Stimulated activated CD4-positive, alpha-beta T cell treated with anti-CD3 and anti-CD28 coated beads, TNF-alpha, amount 100 ng/mL, for 24 hours (primary cell): ENCODE measurements at regions not wholly inside any gene's neighbourhood (a gene's known extent, or its start where the extent isn't known, plus 50 kb on each side); places are given as distances from the start of the nearest gene placed in this dataset.

Experiments
- DNase-seq, 3 experiments: peaks; one replicate each; pipeline ENCODE4 v3.0.0-alpha.2; 2020; ENCODE audit warnings: low read depth in 3 of 3

DNA sequence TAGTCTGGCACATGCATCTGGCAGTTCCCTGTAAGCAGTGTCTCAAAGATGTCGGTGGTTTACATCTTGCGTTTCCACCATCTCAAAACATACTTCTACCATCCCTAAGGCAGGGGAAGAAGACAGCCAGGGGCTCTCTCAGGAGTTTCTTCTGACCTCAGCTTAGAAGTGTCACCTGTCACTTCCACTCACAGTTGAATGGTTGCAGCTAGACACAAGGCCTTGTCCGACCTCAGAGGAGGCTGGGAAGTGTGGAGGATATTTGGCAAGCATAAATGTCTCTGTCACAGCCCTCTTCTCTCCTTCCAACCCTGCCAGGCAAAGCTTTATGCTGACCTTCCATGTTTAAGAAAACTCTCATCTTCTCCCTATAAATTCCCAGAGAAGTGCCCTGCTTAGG, 193.3 kb downstream of the HERPUD2 start:
- DNase-seq: no peak

- DNase-seq: no peak
Measured at GRCh38 chr7:35499226-35499625, 195.7 kb downstream of the HERPUD2 start.

GRCh38 chr7:35498416-35498815, 196.5 kb downstream of the HERPUD2 start:
- no peak for DNase-seq

- no peak for DNase-seq
Measured at GRCh38 chr7:35495844-35496243, 199.1 kb downstream of the HERPUD2 start.

DNA sequence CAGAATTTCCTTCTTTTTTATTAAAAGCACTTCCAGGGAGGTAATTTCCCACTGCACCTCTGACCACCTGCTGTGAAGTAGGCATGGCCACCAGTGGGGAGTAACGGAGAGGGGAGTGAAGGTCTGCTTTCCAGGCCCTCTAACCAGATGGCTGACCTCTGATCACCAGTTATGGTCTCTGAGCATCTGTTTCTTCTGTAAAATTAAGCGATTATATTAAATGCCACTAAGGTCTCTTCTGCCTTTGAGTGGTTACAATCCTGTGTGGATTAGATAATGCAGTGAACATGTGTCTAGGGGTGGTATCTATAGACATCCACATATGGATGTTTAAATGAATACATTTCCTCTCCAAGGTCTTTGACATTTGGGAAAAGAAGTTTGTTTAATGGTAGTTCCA, 199.6 kb downstream of the HERPUD2 start:
- no peak for DNase-seq

DNA sequence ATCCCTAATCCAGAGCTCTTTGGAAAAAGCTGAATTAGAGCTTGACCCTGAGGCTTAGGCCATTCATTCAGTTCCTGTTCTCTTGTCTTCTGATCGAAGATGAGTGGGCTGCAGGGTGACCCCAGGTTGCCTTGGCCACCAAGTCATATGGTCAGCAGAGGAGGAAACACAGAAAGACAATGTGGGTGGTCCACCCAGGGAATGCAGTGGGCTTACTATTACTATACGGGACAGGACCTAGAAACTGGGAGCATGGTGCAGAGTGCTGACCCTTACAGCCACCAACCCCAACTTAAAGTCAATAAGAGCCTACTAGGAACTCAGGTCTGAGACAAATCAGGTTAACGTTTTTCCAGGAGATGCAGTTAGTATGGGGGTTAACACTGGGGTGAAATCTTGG, 200.5 kb downstream of the HERPUD2 start:
- DNase-seq: no peak

- no peak for DNase-seq
Measured at GRCh38 chr7:35492451-35493175, 202.3 kb downstream of the HERPUD2 start.

- DNase-seq: no peak
Measured at GRCh38 chr7:35491233-35491632, 203.7 kb downstream of the HERPUD2 start.

GRCh38 chr7:35487841-35488240, 207.1 kb downstream of the HERPUD2 start:
- DNase-seq: no peak

DNA sequence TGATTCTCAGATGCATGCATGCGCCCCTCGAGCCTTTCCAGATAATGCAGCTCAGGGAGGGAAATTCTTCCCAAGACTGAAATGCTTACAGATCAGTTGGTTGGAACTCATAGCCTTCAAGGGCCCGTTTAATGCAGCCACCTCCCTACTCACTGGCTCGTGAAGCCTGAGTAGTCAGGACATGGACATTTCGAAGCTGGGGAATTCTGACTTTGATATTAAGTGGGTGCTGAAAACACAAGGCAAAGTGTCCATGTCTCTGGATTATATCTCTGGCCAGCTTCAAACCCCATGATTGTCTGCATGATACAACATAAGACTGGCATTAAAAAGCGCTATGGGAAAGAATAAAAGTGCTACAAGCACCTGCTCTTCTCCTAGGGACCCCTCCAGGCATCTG, 207.5 kb downstream of the HERPUD2 start:
- DNase-seq: no peak

- DNase-seq: no peak
Measured at GRCh38 chr7:35485436-35485835, 209.5 kb downstream of the HERPUD2 start.

GRCh38 chr7:35483568-35483967, 211.4 kb downstream of the HERPUD2 start:
- DNase-seq: no peak

GRCh38 chr7:35482231-35482630, 212.7 kb downstream of the HERPUD2 start:
- no peak for DNase-seq

DNA sequence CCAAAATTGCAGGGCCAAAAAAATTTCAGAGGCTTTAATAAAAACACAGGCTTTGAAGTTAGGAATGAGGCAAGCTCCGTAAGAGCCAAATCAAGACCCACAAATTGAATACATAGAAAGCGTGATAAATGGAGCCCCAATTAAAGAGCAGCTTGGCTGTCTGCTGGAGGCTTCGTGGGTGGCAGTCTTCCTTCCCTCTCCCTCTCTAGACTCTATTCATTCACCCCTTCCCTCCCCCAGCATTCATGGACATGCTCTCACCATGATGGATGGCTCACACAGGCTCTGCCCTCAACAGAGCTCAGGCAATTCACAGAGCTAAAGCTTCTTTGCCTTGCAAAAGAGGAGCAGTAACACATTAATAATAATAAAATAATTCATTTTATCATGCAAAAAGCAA, 214.1 kb downstream of the HERPUD2 start:
- no peak for DNase-seq

GRCh38 chr7:35477609-35478008, 217.3 kb downstream of the HERPUD2 start:
- no peak for DNase-seq

DNA sequence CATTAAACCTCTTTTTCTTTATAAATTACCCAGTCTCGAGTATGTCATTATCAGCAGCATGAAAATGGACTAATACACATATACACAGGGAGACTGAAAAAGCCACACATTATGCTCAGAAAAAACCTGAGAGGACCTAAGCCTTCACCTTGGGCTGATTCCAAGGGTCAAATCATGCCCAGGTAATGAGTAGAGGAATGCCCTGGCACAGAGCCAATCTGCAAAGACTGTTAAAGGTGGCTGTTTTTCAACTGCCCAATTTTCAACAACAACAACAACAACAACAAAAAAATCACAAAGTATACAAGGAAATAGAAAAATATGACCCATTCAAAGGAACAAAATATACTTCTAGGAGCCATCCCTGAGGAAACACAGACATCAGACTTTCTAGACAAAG, 220.2 kb upstream of the TBX20 start:
- DNase-seq: no peak

GRCh38 chr7:35468606-35469005, 214.7 kb upstream of the TBX20 start:
- DNase-seq: no peak

DNA sequence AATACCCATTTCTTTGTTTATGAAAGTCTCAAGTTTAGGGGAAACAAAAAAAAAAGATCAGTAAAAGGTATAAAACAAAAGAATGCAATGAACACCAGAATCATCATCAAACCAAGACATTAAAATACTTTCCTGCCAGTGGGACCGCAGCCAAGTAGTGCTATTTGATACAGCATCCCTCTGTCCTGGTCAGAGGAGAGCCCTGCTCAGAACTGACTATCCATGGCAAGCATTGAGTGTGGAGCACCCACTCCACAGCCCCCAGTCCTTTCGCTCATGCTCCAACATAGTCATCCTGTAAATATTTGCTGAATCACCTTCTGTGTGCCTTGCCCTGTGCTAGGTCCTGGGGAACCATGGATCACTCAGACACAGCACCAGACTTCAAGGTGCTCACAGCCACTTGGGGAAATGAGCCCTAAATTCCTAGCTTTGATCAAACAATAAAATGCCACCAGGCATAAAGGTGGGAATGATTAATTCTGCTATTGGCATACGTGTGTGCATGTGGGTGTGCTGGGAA, 213.6 kb upstream of the TBX20 start:
- DNase-seq: no peak

DNA sequence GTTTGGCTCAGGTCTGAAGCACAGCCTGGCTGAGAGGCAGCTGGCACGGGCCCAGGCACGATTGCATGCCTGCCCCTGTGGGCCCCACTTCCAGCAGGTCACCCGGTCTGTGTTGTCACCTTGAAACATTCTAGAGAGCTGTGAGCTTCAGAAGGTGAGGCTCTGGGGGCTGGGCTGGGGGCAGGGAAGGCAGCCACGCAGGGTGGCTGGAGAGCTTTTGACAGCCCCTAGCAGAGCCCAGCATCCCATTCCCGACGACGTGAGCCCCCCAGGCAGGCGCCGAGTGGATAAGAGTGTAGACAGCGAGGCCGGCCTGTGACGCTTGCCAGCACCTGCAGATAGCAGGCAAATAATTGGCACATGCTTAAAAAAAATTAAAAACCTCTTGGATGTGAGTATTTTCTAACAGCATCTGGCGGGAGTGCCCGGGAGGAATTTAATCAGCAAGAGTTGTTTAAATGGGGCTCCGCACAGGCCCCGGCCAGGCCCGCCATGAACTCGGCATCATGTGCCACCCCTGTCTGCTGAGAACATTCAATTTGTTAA, 212.0 kb upstream of the TBX20 start:
- DNase-seq: no peak

- no peak for DNase-seq
Measured at GRCh38 chr7:35463751-35464150, 209.9 kb upstream of the TBX20 start.

GRCh38 chr7:35463176-35463700, 209.3 kb upstream of the TBX20 start:
- DNase-seq: no peak

- DNase-seq: no peak
Measured at GRCh38 chr7:35454575-35455385, 200.9 kb upstream of the TBX20 start.
